DND-41 (cell line): ENCODE measurements at regions not wholly inside any gene's neighbourhood (a gene's known extent, or its start where the extent isn't known, plus 50 kb on each side); places are given as distances from the start of the nearest gene placed in this dataset.

Source experiments
- ATAC-seq: fragments of 200-7000 bp; cut with Tn5 transposase; 3 replicates; pipeline ENCODE4 v1.9.1; 2021; ENCODE audit warnings: low read depth; ENCODE audit not compliant: insufficient read depth
- DNase-seq: peaks from one replicate; pipeline ENCODE4 v3.0.0-alpha.2; 2020
- H2AFZ ChIP-seq: 2 replicates; pipeline ENCODE4 v1.6.0; 2012; ENCODE audit warnings: low read depth, low read length
- H3K27ac ChIP-seq: 2 replicates; pipeline ENCODE4 v1.5.1; 2012; ENCODE audit warnings: low read length, inconsistent platforms
- H3K27me3 ChIP-seq: fragments of 200-600 bp; sonication (generic); 2 replicates; pipeline ENCODE4 v1.6.0; 2012; ENCODE audit warnings: low read length, mild to moderate bottlenecking, inconsistent platforms; ENCODE audit not compliant: insufficient read depth, poor library complexity
- H3K36me3 ChIP-seq: 2 replicates; pipeline ENCODE4 v1.5.1; 2012; ENCODE audit warnings: low read length, inconsistent platforms; ENCODE audit not compliant: insufficient read depth
- H3K4me1 ChIP-seq: 2 replicates; pipeline ENCODE4 v1.5.1; 2012; ENCODE audit warnings: mild to moderate bottlenecking, low read length; ENCODE audit not compliant: insufficient read depth
- H3K4me2 ChIP-seq: 2 replicates; pipeline ENCODE4 v1.6.0; 2012; ENCODE audit warnings: mild to moderate bottlenecking, moderate library complexity, low read length, inconsistent platforms; ENCODE audit not compliant: insufficient read depth
- H3K4me3 ChIP-seq, 2 experiments: fragments of 200-600 bp in 1 of 2; shearing (Covaris generic) in 1 of 2; 2 replicates each; pipeline ENCODE4 v1.5.1; 2012 to 2016; ENCODE audit warnings: inconsistent platforms in 2 of 2, low read length in 2 of 2, mild to moderate bottlenecking in 2 of 2, low read depth in 1 of 2, moderate library complexity in 1 of 2
- H3K79me2 ChIP-seq: 2 replicates; pipeline ENCODE4 v1.6.0; 2012; ENCODE audit warnings: low read length, inconsistent platforms; ENCODE audit not compliant: insufficient read depth
- H3K9ac ChIP-seq: 2 replicates; pipeline ENCODE4 v1.6.0; 2012; ENCODE audit warnings: low read depth, mild to moderate bottlenecking, inconsistent platforms, low read length, moderate library complexity
- H3K9me3 ChIP-seq: 2 replicates; pipeline ENCODE4 v1.5.1; 2012; ENCODE audit warnings: low read length, moderate library complexity, mild to moderate bottlenecking, inconsistent platforms; ENCODE audit not compliant: insufficient read depth, severe bottlenecking
- H4K20me1 ChIP-seq: 2 replicates; pipeline ENCODE4 v1.6.0; 2012; ENCODE audit warnings: low read length; ENCODE audit not compliant: insufficient read depth
- EZH2 ChIP-seq: IDR thresholded peaks from 3 replicates; pipeline ENCODE4 v1.6.1; 2012; ENCODE audit warnings: borderline replicate concordance, low read depth, mild to moderate bottlenecking, moderate library complexity, low read length, inconsistent platforms; ENCODE audit not compliant: severe bottlenecking
- TF ChIP-seq, protein P1 (sequence below): IDR thresholded peaks from 2 replicates; pipeline ENCODE4 v1.5.1; 2012; ENCODE audit warnings: borderline replicate concordance, low read length, moderate library complexity, mild to moderate bottlenecking; ENCODE audit not compliant: poor library complexity, severe bottlenecking; ENCODE audit errors: extremely low read depth

GRCh38 chr13:65937251-65937650, 1292.9 kb downstream of the PCDH9 start:
- no peaks in the 10 kb centered on the region for H3K79me2 ChIP-seq
- no peaks in the 10 kb centered on the region for H3K9me3 ChIP-seq
- ATAC-seq (no peak), DNase-seq (no peak)
- TF ChIP-seq EZH2 = no peak
- TF ChIP-seq, protein P1, sequence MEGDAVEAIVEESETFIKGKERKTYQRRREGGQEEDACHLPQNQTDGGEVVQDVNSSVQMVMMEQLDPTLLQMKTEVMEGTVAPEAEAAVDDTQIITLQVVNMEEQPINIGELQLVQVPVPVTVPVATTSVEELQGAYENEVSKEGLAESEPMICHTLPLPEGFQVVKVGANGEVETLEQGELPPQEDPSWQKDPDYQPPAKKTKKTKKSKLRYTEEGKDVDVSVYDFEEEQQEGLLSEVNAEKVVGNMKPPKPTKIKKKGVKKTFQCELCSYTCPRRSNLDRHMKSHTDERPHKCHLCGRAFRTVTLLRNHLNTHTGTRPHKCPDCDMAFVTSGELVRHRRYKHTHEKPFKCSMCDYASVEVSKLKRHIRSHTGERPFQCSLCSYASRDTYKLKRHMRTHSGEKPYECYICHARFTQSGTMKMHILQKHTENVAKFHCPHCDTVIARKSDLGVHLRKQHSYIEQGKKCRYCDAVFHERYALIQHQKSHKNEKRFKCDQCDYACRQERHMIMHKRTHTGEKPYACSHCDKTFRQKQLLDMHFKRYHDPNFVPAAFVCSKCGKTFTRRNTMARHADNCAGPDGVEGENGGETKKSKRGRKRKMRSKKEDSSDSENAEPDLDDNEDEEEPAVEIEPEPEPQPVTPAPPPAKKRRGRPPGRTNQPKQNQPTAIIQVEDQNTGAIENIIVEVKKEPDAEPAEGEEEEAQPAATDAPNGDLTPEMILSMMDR = no peak
- no peak overlapping the region for H2AFZ ChIP-seq
- H3K4me3 ChIP-seq = no peak overlapping the region
- no peaks in the 10 kb centered on the region for H3K27me3 ChIP-seq
- H4K20me1 ChIP-seq = no peaks in the 10 kb centered on the region
- no peak overlapping the region for H3K27ac ChIP-seq
- H3K36me3 ChIP-seq = no peaks in the 10 kb centered on the region
- H3K9ac ChIP-seq = no peak overlapping the region
- H3K4me1 ChIP-seq = no peaks in the 10 kb centered on the region
- H3K4me2 ChIP-seq = no peak overlapping the region

DNA sequence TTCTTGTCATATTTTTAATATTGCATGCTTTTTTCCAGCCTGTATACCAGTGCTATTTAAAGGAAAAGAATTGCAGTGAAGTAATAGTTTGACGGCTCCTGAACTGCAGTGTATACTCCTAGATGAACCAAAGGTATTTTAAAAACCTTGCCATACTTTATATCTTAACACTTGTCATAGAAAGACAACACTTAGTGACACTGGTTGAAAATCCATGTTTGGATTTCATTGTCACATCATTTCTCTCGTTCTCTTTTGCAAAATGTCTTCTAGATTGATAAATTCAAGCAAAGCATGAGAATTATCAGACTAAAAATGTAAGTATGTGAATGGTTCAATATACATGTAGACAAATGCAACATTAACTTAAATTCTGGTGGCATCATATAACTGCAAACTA, 1293.9 kb downstream of the PCDH9 start:
- Histone ChIP-seq H2AFZ (no peak overlapping the region), H3K4me1 (no peaks in the 10 kb centered on the region), H3K4me2 (no peak overlapping the region), H3K27me3 (no peaks in the 10 kb centered on the region), H3K9ac (no peak overlapping the region), H3K36me3 (no peaks in the 10 kb centered on the region), H3K9me3 (no peaks in the 10 kb centered on the region), H3K79me2 (no peaks in the 10 kb centered on the region), H4K20me1 (no peaks in the 10 kb centered on the region), H3K27ac (no peak overlapping the region), H3K4me3 (no peak overlapping the region)
- no peak for TF ChIP-seq EZH2
- TF ChIP-seq, protein P1 = no peak
- DNase-seq = no peak
- no peak for ATAC-seq

- Histone ChIP-seq H3K27ac (no peak overlapping the region), H3K27me3 (no peaks in the 10 kb centered on the region), H3K4me2 (no peak overlapping the region), H4K20me1 (no peaks in the 10 kb centered on the region), H3K9me3 (no peaks in the 10 kb centered on the region), H3K4me3 (no peak overlapping the region), H3K4me1 (no peaks in the 10 kb centered on the region), H3K9ac (no peak overlapping the region), H3K36me3 (no peaks in the 10 kb centered on the region), H2AFZ (no peak overlapping the region), H3K79me2 (no peaks in the 10 kb centered on the region)
- TF ChIP-seq, protein P1 = no peak
- TF ChIP-seq EZH2 = no peak
- ATAC-seq (no peak), DNase-seq (no peak)
These were observed 1297.4 kb downstream of the PCDH9 start for GRCh38 chr13:65932587-65933239.

- Histone ChIP-seq H3K9me3 (no peaks in the 10 kb centered on the region), H2AFZ (no peak overlapping the region), H3K27me3 (no peaks in the 10 kb centered on the region), H3K9ac (no peak overlapping the region), H3K79me2 (no peaks in the 10 kb centered on the region), H3K4me1 (no peaks in the 10 kb centered on the region), H3K4me2 (no peak overlapping the region), H3K27ac (no peak overlapping the region), H3K4me3 (no peak overlapping the region), H4K20me1 (no peaks in the 10 kb centered on the region), H3K36me3 (no peaks in the 10 kb centered on the region)
- DNase-seq (no peak), ATAC-seq (no peak)
- TF ChIP-seq EZH2 = no peak
- TF ChIP-seq, protein P1 = no peak
These were observed 1298.1 kb downstream of the PCDH9 start for GRCh38 chr13:65932013-65932412.
